ENCODE measurements at regions not wholly inside any gene's neighbourhood (a gene's known extent, or its start where the extent isn't known, plus 50 kb on each side); places are given as distances from the start of the nearest gene placed in this dataset.

DNA sequence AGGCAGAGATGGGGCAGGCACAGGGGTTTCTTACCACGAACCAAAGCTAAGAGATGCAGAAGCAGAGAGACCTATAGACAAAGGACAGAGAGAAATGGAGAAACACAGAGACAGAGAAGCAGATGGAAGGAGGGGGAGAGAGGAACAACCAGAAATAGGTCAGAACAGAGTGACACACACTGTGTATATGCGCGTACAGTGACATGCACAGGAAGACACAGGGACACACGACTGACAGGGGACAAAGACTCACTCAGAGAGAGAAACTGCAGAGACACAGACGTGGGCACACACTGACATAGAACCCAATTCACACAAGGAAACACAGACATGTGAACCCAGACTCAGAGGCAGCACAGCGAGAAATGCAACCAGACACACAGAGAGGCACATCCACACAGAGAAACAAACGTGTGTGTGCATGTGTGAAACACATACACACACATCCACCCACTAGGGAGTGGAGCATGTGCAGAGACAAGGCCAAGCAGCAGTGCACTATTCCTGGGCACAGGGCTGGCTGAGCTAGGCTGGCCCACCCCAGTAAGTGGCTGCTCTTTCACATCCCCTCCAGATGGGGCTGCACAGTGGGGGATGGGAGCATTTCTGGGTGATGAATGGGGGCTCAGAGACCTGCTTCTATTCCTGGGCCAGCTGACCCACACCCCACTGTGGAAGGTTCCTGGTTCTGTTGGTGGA lies 123.4 kb upstream of the CSF3R start:
- no peak overlapping the region for H3K9ac ChIP-seq (ENCODE audit: low read depth in 1 of 2, low read length in 2 of 2)
- H3K9me3 ChIP-seq (ENCODE audit: control insufficient read depth in 2 of 2, low read length in 2 of 2) = no peaks in the 10 kb centered on the region
- H3K4me3 ChIP-seq (ENCODE audit: low read length in 2 of 2) = no peak overlapping the region
- H3K4me1 ChIP-seq (ENCODE audit: control insufficient read depth in 2 of 2, insufficient read depth in 2 of 2, low read length in 2 of 2) = no peaks in the 10 kb centered on the region
- no peaks in the 10 kb centered on the region for H3K36me3 ChIP-seq (ENCODE audit: control insufficient read depth in 2 of 2, insufficient read depth in 2 of 2, low read length in 2 of 2)
- H3K27ac ChIP-seq (ENCODE audit: low read depth in 2 of 2, low read length in 2 of 2) = no peak overlapping the region
- H3K27me3 ChIP-seq (ENCODE audit: control insufficient read depth in 2 of 2, insufficient read depth in 2 of 2, low read length in 2 of 2) = peaks cover 0 to 3% of the 10 kb centered on the region in 2 donors

- Histone ChIP-seq H3K36me3 (ENCODE audit: control insufficient read depth in 2 of 2, insufficient read depth in 2 of 2, low read length in 2 of 2) (no peaks in the 10 kb centered on the region), H3K4me1 (ENCODE audit: control insufficient read depth in 2 of 2, insufficient read depth in 2 of 2, low read length in 2 of 2) (no peaks in the 10 kb centered on the region), H3K27me3 (ENCODE audit: control insufficient read depth in 2 of 2, insufficient read depth in 2 of 2, low read length in 2 of 2) (peaks cover 0 to 2% of the 10 kb centered on the region in 2 donors), H3K4me3 (ENCODE audit: low read length in 2 of 2) (no peak overlapping the region), H3K27ac (ENCODE audit: low read depth in 2 of 2, low read length in 2 of 2) (no peak overlapping the region), H3K9ac (ENCODE audit: low read depth in 1 of 2, low read length in 2 of 2) (no peak overlapping the region), H3K9me3 (ENCODE audit: control insufficient read depth in 2 of 2, low read length in 2 of 2) (no peaks in the 10 kb centered on the region)
These were observed 120.7 kb upstream of the CSF3R start for GRCh38 chr1:36603461-36603860.

GRCh38 chr1:36602184-36602583 lies 119.5 kb upstream of the CSF3R start:
- no peak overlapping the region for H3K9ac ChIP-seq (ENCODE audit: low read depth in 1 of 2, low read length in 2 of 2)
- H3K9me3 ChIP-seq (ENCODE audit: control insufficient read depth in 2 of 2, low read length in 2 of 2) = no peaks in the 10 kb centered on the region
- H3K4me1 ChIP-seq (ENCODE audit: control insufficient read depth in 2 of 2, insufficient read depth in 2 of 2, low read length in 2 of 2) = no peaks in the 10 kb centered on the region
- no peaks in the 10 kb centered on the region for H3K36me3 ChIP-seq (ENCODE audit: control insufficient read depth in 2 of 2, insufficient read depth in 2 of 2, low read length in 2 of 2)
- H3K27me3 ChIP-seq (ENCODE audit: control insufficient read depth in 2 of 2, insufficient read depth in 2 of 2, low read length in 2 of 2) = peaks cover 0 to 6% of the 10 kb centered on the region in 2 donors
- no peak overlapping the region for H3K27ac ChIP-seq (ENCODE audit: low read depth in 2 of 2, low read length in 2 of 2)
- H3K4me3 ChIP-seq (ENCODE audit: low read length in 2 of 2) = no peak overlapping the region

GRCh38 chr1:36599828-36600227 lies 117.1 kb upstream of the CSF3R start:
- no peak overlapping the region for H3K9ac ChIP-seq (ENCODE audit: low read depth in 1 of 2, low read length in 2 of 2)
- H3K27me3 ChIP-seq (ENCODE audit: control insufficient read depth in 2 of 2, insufficient read depth in 2 of 2, low read length in 2 of 2) = peaks cover 0 to 11% of the 10 kb centered on the region in 2 donors
- H3K4me1 ChIP-seq (ENCODE audit: control insufficient read depth in 2 of 2, insufficient read depth in 2 of 2, low read length in 2 of 2) = no peaks in the 10 kb centered on the region
- H3K4me3 ChIP-seq (ENCODE audit: low read length in 2 of 2) = no peak overlapping the region
- H3K27ac ChIP-seq (ENCODE audit: low read depth in 2 of 2, low read length in 2 of 2) = no peak overlapping the region
- no peaks in the 10 kb centered on the region for H3K9me3 ChIP-seq (ENCODE audit: control insufficient read depth in 2 of 2, low read length in 2 of 2)
- no peaks in the 10 kb centered on the region for H3K36me3 ChIP-seq (ENCODE audit: control insufficient read depth in 2 of 2, insufficient read depth in 2 of 2, low read length in 2 of 2)

DNA sequence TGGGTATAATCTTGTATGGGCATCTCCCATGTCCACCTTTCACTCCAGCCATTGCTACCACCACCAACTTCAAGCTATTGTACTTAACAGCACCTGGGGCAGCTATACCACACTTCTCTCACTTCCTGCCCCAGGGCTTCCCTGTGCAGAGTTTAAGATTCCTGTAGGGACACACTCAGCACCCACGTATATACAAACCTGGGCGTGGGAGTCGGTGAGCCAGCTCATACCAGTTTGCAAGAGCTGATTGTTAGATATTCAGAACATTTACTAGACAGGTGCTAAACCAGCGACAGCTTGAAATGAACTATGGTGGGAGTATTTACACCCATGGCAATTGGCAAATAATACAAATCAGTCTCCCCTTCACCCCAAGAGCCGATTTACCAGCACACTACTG lies 114.8 kb upstream of the CSF3R start:
- no peak overlapping the region for H3K4me3 ChIP-seq (ENCODE audit: low read length in 2 of 2)
- peaks cover 0 to 11% of the 10 kb centered on the region in 2 donors for H3K27me3 ChIP-seq (ENCODE audit: control insufficient read depth in 2 of 2, insufficient read depth in 2 of 2, low read length in 2 of 2)
- H3K9me3 ChIP-seq (ENCODE audit: control insufficient read depth in 2 of 2, low read length in 2 of 2) = no peaks in the 10 kb centered on the region
- no peaks in the 10 kb centered on the region for H3K4me1 ChIP-seq (ENCODE audit: control insufficient read depth in 2 of 2, insufficient read depth in 2 of 2, low read length in 2 of 2)
- H3K27ac ChIP-seq (ENCODE audit: low read depth in 2 of 2, low read length in 2 of 2) = no peak overlapping the region
- no peaks in the 10 kb centered on the region for H3K36me3 ChIP-seq (ENCODE audit: control insufficient read depth in 2 of 2, insufficient read depth in 2 of 2, low read length in 2 of 2)
- H3K9ac ChIP-seq (ENCODE audit: low read depth in 1 of 2, low read length in 2 of 2) = no peak overlapping the region

GRCh38 chr1:36595921-36596320 lies 113.2 kb upstream of the CSF3R start:
- Histone ChIP-seq H3K4me1 (ENCODE audit: control insufficient read depth in 2 of 2, insufficient read depth in 2 of 2, low read length in 2 of 2) (no peaks in the 10 kb centered on the region), H3K27me3 (ENCODE audit: control insufficient read depth in 2 of 2, insufficient read depth in 2 of 2, low read length in 2 of 2) (peaks cover 0 to 13% of the 10 kb centered on the region in 2 donors), H3K27ac (ENCODE audit: low read depth in 2 of 2, low read length in 2 of 2) (no peak overlapping the region), H3K9me3 (ENCODE audit: control insufficient read depth in 2 of 2, low read length in 2 of 2) (no peaks in the 10 kb centered on the region), H3K9ac (ENCODE audit: low read depth in 1 of 2, low read length in 2 of 2) (no peak overlapping the region), H3K4me3 (ENCODE audit: low read length in 2 of 2) (no peak overlapping the region), H3K36me3 (ENCODE audit: control insufficient read depth in 2 of 2, insufficient read depth in 2 of 2, low read length in 2 of 2) (no peaks in the 10 kb centered on the region)

DNA sequence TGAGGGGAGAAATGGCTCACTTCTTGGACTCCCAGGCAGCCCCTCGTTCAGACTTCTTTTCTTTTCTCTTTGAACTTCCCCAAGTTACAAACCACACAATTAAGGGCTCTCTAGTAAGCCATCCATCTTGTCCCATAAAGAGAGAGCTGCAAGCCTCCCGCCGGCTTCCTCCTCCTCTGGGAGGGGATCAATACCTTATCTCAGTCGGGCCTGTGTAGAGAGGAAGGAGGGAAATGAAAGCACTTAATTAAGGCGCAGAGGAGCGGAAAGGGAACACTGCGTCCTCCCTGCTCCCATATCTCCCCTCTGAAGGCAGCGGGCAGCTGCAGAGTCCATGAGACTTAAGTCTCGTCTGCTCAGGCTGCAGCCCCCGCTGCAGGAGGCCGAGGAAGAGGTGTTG lies 112.6 kb upstream of the CSF3R start:
- Histone ChIP-seq H3K4me3 (ENCODE audit: low read length in 2 of 2) (no peak overlapping the region), H3K9me3 (ENCODE audit: control insufficient read depth in 2 of 2, low read length in 2 of 2) (no peaks in the 10 kb centered on the region), H3K27ac (ENCODE audit: low read depth in 2 of 2, low read length in 2 of 2) (no peak overlapping the region), H3K4me1 (ENCODE audit: control insufficient read depth in 2 of 2, insufficient read depth in 2 of 2, low read length in 2 of 2) (no peaks in the 10 kb centered on the region), H3K27me3 (ENCODE audit: control insufficient read depth in 2 of 2, insufficient read depth in 2 of 2, low read length in 2 of 2) (peaks cover 0 to 13% of the 10 kb centered on the region in 2 donors), H3K36me3 (ENCODE audit: control insufficient read depth in 2 of 2, insufficient read depth in 2 of 2, low read length in 2 of 2) (no peaks in the 10 kb centered on the region), H3K9ac (ENCODE audit: low read depth in 1 of 2, low read length in 2 of 2) (no peak overlapping the region)

DNA sequence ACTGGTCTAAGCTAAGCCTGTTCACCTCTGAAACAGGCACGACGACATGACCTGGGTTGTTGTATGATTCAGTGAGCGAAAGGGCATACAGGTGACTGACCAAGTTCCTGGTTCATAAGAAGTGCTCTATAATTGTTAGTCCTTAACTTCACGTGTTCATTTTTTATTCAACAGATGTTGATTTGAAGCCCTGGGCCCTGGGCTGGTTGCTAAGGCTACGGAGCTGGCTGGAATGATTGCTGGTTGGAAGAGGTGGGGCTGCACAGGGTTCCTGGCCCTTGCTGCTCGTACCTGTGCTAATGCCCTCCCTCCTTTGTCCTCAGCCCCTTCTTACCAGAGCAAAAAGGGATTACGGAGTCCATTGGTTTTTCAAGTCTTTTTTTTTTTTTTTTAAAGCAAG lies 111.3 kb upstream of the CSF3R start:
- H3K27me3 ChIP-seq (ENCODE audit: control insufficient read depth in 2 of 2, insufficient read depth in 2 of 2, low read length in 2 of 2) = peaks cover 1 to 14% of the 10 kb centered on the region in 2 donors
- no peaks in the 10 kb centered on the region for H3K9me3 ChIP-seq (ENCODE audit: control insufficient read depth in 2 of 2, low read length in 2 of 2)
- H3K4me1 ChIP-seq (ENCODE audit: control insufficient read depth in 2 of 2, insufficient read depth in 2 of 2, low read length in 2 of 2) = no peaks in the 10 kb centered on the region
- no peak overlapping the region for H3K27ac ChIP-seq (ENCODE audit: low read depth in 2 of 2, low read length in 2 of 2)
- H3K36me3 ChIP-seq (ENCODE audit: control insufficient read depth in 2 of 2, insufficient read depth in 2 of 2, low read length in 2 of 2) = no peaks in the 10 kb centered on the region
- no peak overlapping the region for H3K4me3 ChIP-seq (ENCODE audit: low read length in 2 of 2)
- no peak overlapping the region for H3K9ac ChIP-seq (ENCODE audit: low read depth in 1 of 2, low read length in 2 of 2)

- Histone ChIP-seq H3K27me3 (ENCODE audit: control insufficient read depth in 2 of 2, insufficient read depth in 2 of 2, low read length in 2 of 2) (peaks cover 10 to 14% of the 10 kb centered on the region in 2 donors), H3K9me3 (ENCODE audit: control insufficient read depth in 2 of 2, low read length in 2 of 2) (no peaks in the 10 kb centered on the region), H3K4me1 (ENCODE audit: control insufficient read depth in 2 of 2, insufficient read depth in 2 of 2, low read length in 2 of 2) (no peaks in the 10 kb centered on the region), H3K4me3 (ENCODE audit: low read length in 2 of 2) (no peak overlapping the region), H3K36me3 (ENCODE audit: control insufficient read depth in 2 of 2, insufficient read depth in 2 of 2, low read length in 2 of 2) (no peaks in the 10 kb centered on the region), H3K9ac (ENCODE audit: low read depth in 1 of 2, low read length in 2 of 2) (no peak overlapping the region), H3K27ac (ENCODE audit: low read depth in 2 of 2, low read length in 2 of 2) (no peak overlapping the region)
These were observed 108.6 kb upstream of the CSF3R start for GRCh38 chr1:36591278-36591677.

DNA sequence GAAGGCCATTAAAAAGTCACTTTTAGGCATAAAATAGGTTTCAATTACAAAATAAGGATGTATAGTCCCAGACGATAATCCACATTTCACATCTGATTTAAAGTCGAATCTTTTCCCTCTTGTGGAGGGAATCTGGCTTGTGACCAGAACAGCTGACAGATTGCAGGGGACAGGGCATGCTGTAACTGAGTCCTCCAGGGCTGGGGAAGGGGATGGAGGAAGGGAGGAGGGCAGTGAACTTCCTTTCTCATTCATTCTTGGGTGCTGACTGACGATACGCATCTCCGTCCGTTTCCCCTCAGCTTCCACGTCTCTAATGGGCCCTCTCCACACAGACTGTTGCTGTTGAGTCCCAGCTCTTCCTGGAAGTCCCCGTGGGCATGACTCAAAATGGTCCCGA lies 108.1 kb upstream of the CSF3R start:
- H3K27me3 ChIP-seq (ENCODE audit: control insufficient read depth in 2 of 2, insufficient read depth in 2 of 2, low read length in 2 of 2) = peaks cover 12 to 14% of the 10 kb centered on the region in 2 donors
- H3K9ac ChIP-seq (ENCODE audit: low read depth in 1 of 2, low read length in 2 of 2) = no peak overlapping the region
- H3K36me3 ChIP-seq (ENCODE audit: control insufficient read depth in 2 of 2, insufficient read depth in 2 of 2, low read length in 2 of 2) = no peaks in the 10 kb centered on the region
- no peaks in the 10 kb centered on the region for H3K4me1 ChIP-seq (ENCODE audit: control insufficient read depth in 2 of 2, insufficient read depth in 2 of 2, low read length in 2 of 2)
- no peaks in the 10 kb centered on the region for H3K9me3 ChIP-seq (ENCODE audit: control insufficient read depth in 2 of 2, low read length in 2 of 2)
- no peak overlapping the region for H3K27ac ChIP-seq (ENCODE audit: low read depth in 2 of 2, low read length in 2 of 2)
- H3K4me3 ChIP-seq (ENCODE audit: low read length in 2 of 2) = no peak overlapping the region

Measured in mucosa of rectum (tissue), 2 donors.